Mammary epithelial cell (primary cell): ENCODE measurements at regions not wholly inside any gene's neighbourhood (a gene's known extent, or its start where the extent isn't known, plus 50 kb on each side); places are given as distances from the start of the nearest gene placed in this dataset.

ENCODE experiments used
- EZH2 ChIP-seq: IDR thresholded peaks from 2 replicates; pipeline ENCODE4 v1.6.1; 2012; ENCODE audit warnings: low read length, inconsistent platforms, borderline replicate concordance
- TF ChIP-seq, protein P1 (sequence below), 2 donors: IDR thresholded peaks in 1 of 2; conservative IDR thresholded peaks in 1 of 2; 2 replicates each; pipeline ENCODE4 v1.5.1; 2011 to 2012; ENCODE audit warnings: inconsistent platforms in 2 of 2, low read length in 2 of 2, mild to moderate bottlenecking in 2 of 2, control low read depth in 1 of 2, low read depth in 1 of 2; ENCODE audit not compliant: insufficient read depth in 1 of 2; ENCODE audit errors: extremely low read depth in 1 of 2

DNA sequence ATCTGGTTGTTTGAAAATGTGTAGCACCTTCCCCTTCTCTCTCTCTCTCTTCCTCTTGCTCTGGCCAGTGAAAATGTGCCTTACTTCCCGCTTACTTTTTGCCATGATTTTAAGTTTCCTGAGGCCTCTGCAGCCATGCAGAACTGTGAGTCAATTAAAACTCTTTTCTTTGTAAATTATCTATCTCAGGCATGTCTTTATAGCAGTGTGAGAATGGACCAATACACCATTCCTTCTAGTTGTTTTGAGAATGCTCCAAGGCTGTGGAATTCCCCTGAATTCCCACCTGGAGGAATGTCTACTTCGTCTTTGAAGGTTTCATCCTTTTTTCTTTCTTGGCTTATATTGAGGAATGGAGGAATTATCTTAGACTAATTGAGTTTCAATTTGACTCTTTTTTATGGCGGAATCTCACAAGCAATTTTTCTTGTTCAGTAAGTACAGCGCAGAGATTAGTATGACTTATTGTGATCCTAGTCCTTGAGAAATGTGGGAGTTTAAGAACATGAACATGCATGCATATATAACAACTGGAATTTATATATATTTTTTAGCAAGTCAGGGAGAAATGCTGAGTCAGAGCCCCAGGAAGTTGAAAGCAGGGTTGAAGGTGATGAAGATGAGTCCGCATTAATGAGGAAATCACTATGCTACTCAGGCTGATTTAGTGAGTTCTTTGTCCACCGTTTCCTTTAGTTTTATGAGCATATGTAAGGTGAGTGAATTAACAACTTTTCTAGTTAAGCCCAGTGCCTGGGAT is 488.1 kb upstream of the ADAMTS16 start:
- TF ChIP-seq, protein P1, sequence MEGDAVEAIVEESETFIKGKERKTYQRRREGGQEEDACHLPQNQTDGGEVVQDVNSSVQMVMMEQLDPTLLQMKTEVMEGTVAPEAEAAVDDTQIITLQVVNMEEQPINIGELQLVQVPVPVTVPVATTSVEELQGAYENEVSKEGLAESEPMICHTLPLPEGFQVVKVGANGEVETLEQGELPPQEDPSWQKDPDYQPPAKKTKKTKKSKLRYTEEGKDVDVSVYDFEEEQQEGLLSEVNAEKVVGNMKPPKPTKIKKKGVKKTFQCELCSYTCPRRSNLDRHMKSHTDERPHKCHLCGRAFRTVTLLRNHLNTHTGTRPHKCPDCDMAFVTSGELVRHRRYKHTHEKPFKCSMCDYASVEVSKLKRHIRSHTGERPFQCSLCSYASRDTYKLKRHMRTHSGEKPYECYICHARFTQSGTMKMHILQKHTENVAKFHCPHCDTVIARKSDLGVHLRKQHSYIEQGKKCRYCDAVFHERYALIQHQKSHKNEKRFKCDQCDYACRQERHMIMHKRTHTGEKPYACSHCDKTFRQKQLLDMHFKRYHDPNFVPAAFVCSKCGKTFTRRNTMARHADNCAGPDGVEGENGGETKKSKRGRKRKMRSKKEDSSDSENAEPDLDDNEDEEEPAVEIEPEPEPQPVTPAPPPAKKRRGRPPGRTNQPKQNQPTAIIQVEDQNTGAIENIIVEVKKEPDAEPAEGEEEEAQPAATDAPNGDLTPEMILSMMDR (conservative IDR thresholded peaks at IDR 0.05 in 1 of 2, IDR thresholded peaks at IDR 0.05 in 1 of 2; ENCODE audit: extremely low read depth in 1 of 2, insufficient read depth in 1 of 2, low read depth in 1 of 2, low read length in 2 of 2): no peak
- TF ChIP-seq EZH2: no peak
